GM19468 (cell line): ENCODE measurements at regions not wholly inside any gene's neighbourhood (a gene's known extent, or its start where the extent isn't known, plus 50 kb on each side); places are given as distances from the start of the nearest gene placed in this dataset.

Experiments
- ATAC-seq: cut with Tn5 transposase; IDR thresholded peaks from one replicate; pipeline ENCODE4 v1.9.1; 2021; ENCODE audit warnings: mild to moderate bottlenecking, moderate library complexity, moderate number of reproducible peaks; ENCODE audit not compliant: unreplicated experiment; ENCODE audit errors: extremely low read depth

- ATAC-seq = no peak
These were observed 150.3 kb downstream of the C16orf95 start for GRCh38 chr16:87166934-87167333.

- ATAC-seq = no peak
These were observed 147.6 kb downstream of the C16orf95 start for GRCh38 chr16:87169509-87169995.

- no peak for ATAC-seq
These were observed 146.9 kb downstream of the C16orf95 start for GRCh38 chr16:87170310-87170709.

- ATAC-seq = no peak
These were observed 145.5 kb downstream of the C16orf95 start for GRCh38 chr16:87171723-87172122.

- ATAC-seq = no peak
These were observed 144.6 kb downstream of the C16orf95 start for GRCh38 chr16:87172632-87173031.

GRCh38 chr16:87173294-87173893, 143.8 kb downstream of the C16orf95 start:
- no peak for ATAC-seq

- ATAC-seq = no peak
These were observed 143.1 kb downstream of the C16orf95 start for GRCh38 chr16:87174061-87174460.

GRCh38 chr16:87176735-87177134, 140.5 kb downstream of the C16orf95 start:
- ATAC-seq = no peak

GRCh38 chr16:87177673-87178072, 139.5 kb downstream of the C16orf95 start:
- no peak for ATAC-seq

GRCh38 chr16:87178177-87178863, 138.9 kb downstream of the C16orf95 start:
- ATAC-seq = no peak

- no peak for ATAC-seq
These were observed 138.2 kb downstream of the C16orf95 start for GRCh38 chr16:87178977-87179376.

GRCh38 chr16:87180069-87180468, 137.1 kb downstream of the C16orf95 start:
- ATAC-seq = no peak

- no peak for ATAC-seq
These were observed 134.4 kb downstream of the C16orf95 start for GRCh38 chr16:87182759-87183158.

- ATAC-seq = no peak
These were observed 133.5 kb downstream of the C16orf95 start for GRCh38 chr16:87183647-87184046.

GRCh38 chr16:87185308-87185707, 131.9 kb downstream of the C16orf95 start:
- no peak for ATAC-seq

GRCh38 chr16:87185983-87186382, 131.2 kb downstream of the C16orf95 start:
- ATAC-seq = no peak

- no peak for ATAC-seq
These were observed 130.7 kb downstream of the C16orf95 start for GRCh38 chr16:87186446-87186845.

GRCh38 chr16:87186876-87187533, 130.2 kb downstream of the C16orf95 start:
- ATAC-seq = no peak

GRCh38 chr16:87188104-87188503, 129.1 kb downstream of the C16orf95 start:
- no peak for ATAC-seq

- no peak for ATAC-seq
These were observed 127.8 kb downstream of the C16orf95 start for GRCh38 chr16:87189426-87189825.
